ENCODE measurements at regions not wholly inside any gene's neighbourhood (a gene's known extent, or its start where the extent isn't known, plus 50 kb on each side); places are given as distances from the start of the nearest gene placed in this dataset.

- TF ChIP-seq CTCF (conservative IDR thresholded peaks at IDR 0.05) (no peak), EZH2 (IDR thresholded peaks at IDR 0.05; ENCODE audit: low read depth) (no peak)
Measured at GRCh38 chr13:76594435-76594834, 291.8 kb downstream of the KCTD12 start.
